SK-N-SH treated with all-trans-retinoic acid at 6 μM for 48 hours (cell line): ENCODE measurements at regions not wholly inside any gene's neighbourhood (a gene's known extent, or its start where the extent isn't known, plus 50 kb on each side); places are given as distances from the start of the nearest gene placed in this dataset.

Experiments used
- ATAC-seq: fragments of 200-7000 bp; cut with Tn5 transposase; 3 replicates; pipeline ENCODE4 v1.9.1; 2020; ENCODE audit warnings: mild to moderate bottlenecking, moderate library complexity
- BACH2 ChIP-seq: fragments of 250-450 bp; sonication (Bioruptor Pico); IDR thresholded peaks from 2 replicates; pipeline ENCODE4 v1.9.0; 2021; ENCODE audit warnings: mild to moderate bottlenecking, borderline replicate concordance
- CREB5 ChIP-seq: fragments of 250-450 bp; sonication (Bioruptor Pico); IDR thresholded peaks from 2 replicates; pipeline ENCODE4 v1.5.1; 2020; ENCODE audit warnings: low read depth, mild to moderate bottlenecking, moderate library complexity
- CSDC2 ChIP-seq: fragments of 250-450 bp; sonication (Bioruptor Pico); IDR thresholded peaks from 2 replicates; pipeline ENCODE4 v1.5.0; 2020; ENCODE audit warnings: mild to moderate bottlenecking, moderate library complexity
- CSRNP3 ChIP-seq: fragments of 250-450 bp; sonication (Bioruptor Pico); IDR thresholded peaks from 2 replicates; pipeline ENCODE4 v1.5.1; 2021; ENCODE audit warnings: mild to moderate bottlenecking, moderate library complexity
- ESRRG ChIP-seq: fragments of 250-450 bp; sonication (Bioruptor Pico); IDR thresholded peaks from 2 replicates; pipeline ENCODE4 v1.6.1; 2021; ENCODE audit warnings: mild to moderate bottlenecking
- GLIS3 ChIP-seq: fragments of 250-450 bp; sonication (Bioruptor Pico); IDR thresholded peaks from 2 replicates; pipeline ENCODE4 v1.5.0; 2020; ENCODE audit warnings: mild to moderate bottlenecking, moderate library complexity
- ISL1 ChIP-seq: fragments of 250-450 bp; sonication (Bioruptor Pico); IDR thresholded peaks from 2 replicates; pipeline ENCODE4 v2.1.2; 2022; ENCODE audit warnings: mild to moderate bottlenecking, moderate library complexity
- POU6F1 ChIP-seq: fragments of 250-450 bp; sonication (Bioruptor Pico); IDR thresholded peaks from 2 replicates; pipeline ENCODE4 v1.8.0; 2021; ENCODE audit warnings: low read depth, mild to moderate bottlenecking, moderate library complexity, borderline replicate concordance
- PPARA ChIP-seq: fragments of 250-450 bp; sonication (Bioruptor Pico); IDR thresholded peaks from 2 replicates; pipeline ENCODE4 v1.5.0; 2020; ENCODE audit warnings: mild to moderate bottlenecking, borderline replicate concordance
- RARB ChIP-seq: fragments of 250-450 bp; sonication (Bioruptor Pico); IDR thresholded peaks from 2 replicates; pipeline ENCODE4 v1.8.0; 2021; ENCODE audit warnings: mild to moderate bottlenecking, moderate library complexity
- SNAI2 ChIP-seq: fragments of 250-450 bp; sonication (Bioruptor Pico); IDR thresholded peaks from 2 replicates; pipeline ENCODE4 v1.5.0; 2020; ENCODE audit warnings: mild to moderate bottlenecking, moderate library complexity
- TSHZ2 ChIP-seq: fragments of 250-450 bp; sonication (Bioruptor Pico); IDR thresholded peaks from 2 replicates; pipeline ENCODE4 v1.5.0; 2020; ENCODE audit warnings: mild to moderate bottlenecking, moderate library complexity
- ZFP3 ChIP-seq: fragments of 250-450 bp; sonication (Bioruptor Pico); IDR thresholded peaks from 2 replicates; pipeline ENCODE4 v1.5.0; 2020; ENCODE audit warnings: mild to moderate bottlenecking, moderate library complexity
- ZFP30 ChIP-seq: fragments of 450-650 bp; formaldehyde crosslinking; IDR thresholded peaks from 2 replicates; pipeline ENCODE4 v1.5.0; 2022; ENCODE audit warnings: mild to moderate bottlenecking, moderate library complexity
- ZNF70 ChIP-seq: fragments of 450-650 bp; formaldehyde crosslinking; IDR thresholded peaks from 2 replicates; pipeline ENCODE4 v1.5.0; 2020; ENCODE audit warnings: mild to moderate bottlenecking, moderate library complexity
- ZNF8 ChIP-seq: fragments of 450-650 bp; formaldehyde crosslinking; IDR thresholded peaks from 2 replicates; pipeline ENCODE4 v1.5.0; 2020; ENCODE audit warnings: mild to moderate bottlenecking, moderate library complexity
- TF ChIP-seq, protein P1 (sequence below): fragments of 250-450 bp; sonication (Bioruptor Pico); IDR thresholded peaks from 2 replicates; pipeline ENCODE4 v1.8.0; 2020; ENCODE audit warnings: mild to moderate bottlenecking, moderate library complexity, borderline replicate concordance

GRCh38 chr6:130754786-130755367, 72.3 kb upstream of the SMLR1 start:
- no peak for ATAC-seq
- TF ChIP-seq PPARA (CRISPR knock-in tag), result no peak
- TF ChIP-seq CREB5 (CRISPR knock-in tag), result no peak
- TF ChIP-seq, protein P1, sequence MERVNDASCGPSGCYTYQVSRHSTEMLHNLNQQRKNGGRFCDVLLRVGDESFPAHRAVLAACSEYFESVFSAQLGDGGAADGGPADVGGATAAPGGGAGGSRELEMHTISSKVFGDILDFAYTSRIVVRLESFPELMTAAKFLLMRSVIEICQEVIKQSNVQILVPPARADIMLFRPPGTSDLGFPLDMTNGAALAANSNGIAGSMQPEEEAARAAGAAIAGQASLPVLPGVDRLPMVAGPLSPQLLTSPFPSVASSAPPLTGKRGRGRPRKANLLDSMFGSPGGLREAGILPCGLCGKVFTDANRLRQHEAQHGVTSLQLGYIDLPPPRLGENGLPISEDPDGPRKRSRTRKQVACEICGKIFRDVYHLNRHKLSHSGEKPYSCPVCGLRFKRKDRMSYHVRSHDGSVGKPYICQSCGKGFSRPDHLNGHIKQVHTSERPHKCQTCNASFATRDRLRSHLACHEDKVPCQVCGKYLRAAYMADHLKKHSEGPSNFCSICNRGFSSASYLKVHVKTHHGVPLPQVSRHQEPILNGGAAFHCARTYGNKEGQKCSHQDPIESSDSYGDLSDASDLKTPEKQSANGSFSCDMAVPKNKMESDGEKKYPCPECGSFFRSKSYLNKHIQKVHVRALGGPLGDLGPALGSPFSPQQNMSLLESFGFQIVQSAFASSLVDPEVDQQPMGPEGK, result no peak
- TF ChIP-seq ESRRG (CRISPR knock-in tag), result no peak
- TF ChIP-seq TSHZ2 (CRISPR knock-in tag), result no peak
- TF ChIP-seq RARB, result no peak
- TF ChIP-seq POU6F1 (CRISPR knock-in tag), result no peak
- no peak for TF ChIP-seq BACH2 (CRISPR knock-in tag)
- TF ChIP-seq ZFP3, result no peak
- TF ChIP-seq ZFP30 (CRISPR knock-in tag), result no peak
- no peak for TF ChIP-seq ISL1
- TF ChIP-seq ZNF70, result no peak

DNA sequence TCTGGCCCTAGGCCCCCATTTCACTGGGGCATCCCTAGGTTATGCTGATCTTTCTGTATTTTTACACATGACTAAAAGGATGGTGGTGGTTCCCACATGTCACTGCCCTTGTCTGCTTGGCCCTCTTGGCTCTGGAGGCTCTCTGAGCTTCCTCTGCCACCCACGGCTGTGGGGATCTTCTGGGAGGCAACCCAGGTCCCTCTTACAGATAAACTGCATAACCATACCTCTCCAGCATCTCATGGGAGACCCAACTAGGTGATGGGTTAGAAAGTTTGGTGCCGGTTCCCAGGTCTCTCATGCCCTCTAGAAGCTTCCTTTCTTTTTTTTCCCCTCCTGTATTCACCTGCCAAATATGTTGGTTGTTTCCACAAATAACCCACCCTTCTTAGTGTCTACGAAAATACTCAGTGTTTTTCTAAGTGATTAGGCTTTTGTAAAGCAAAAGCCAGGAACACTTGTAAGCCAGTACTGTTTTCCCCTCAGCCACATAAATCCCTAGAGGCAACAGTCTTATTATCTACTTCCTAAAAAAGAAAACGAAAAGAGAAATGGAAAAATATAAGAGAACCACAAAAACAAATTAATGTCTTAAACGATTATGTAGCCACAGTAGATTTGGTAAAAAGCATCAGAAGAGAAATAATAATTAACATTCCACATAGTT, 71.7 kb upstream of the SMLR1 start:
- TF ChIP-seq GLIS3 (CRISPR knock-in tag), result no peak
- TF ChIP-seq TSHZ2 (CRISPR knock-in tag), result no peak
- TF ChIP-seq POU6F1 (CRISPR knock-in tag), result no peak
- no peak for TF ChIP-seq ESRRG (CRISPR knock-in tag)
- TF ChIP-seq SNAI2 (CRISPR knock-in tag), result no peak
- no peak for TF ChIP-seq CSRNP3 (CRISPR knock-in tag)
- TF ChIP-seq CREB5 (CRISPR knock-in tag), result no peak
- TF ChIP-seq ZFP3, result no peak
- TF ChIP-seq ISL1, result no peak
- no peak for TF ChIP-seq RARB
- TF ChIP-seq ZNF8 (CRISPR knock-in tag), result no peak
- no peak for TF ChIP-seq CSDC2 (CRISPR knock-in tag)
- peak; percentile 71 for ATAC-seq
